ENCODE measurements at regions not wholly inside any gene's neighbourhood (a gene's known extent, or its start where the extent isn't known, plus 50 kb on each side); places are given as distances from the start of the nearest gene placed in this dataset.

GRCh38 chr1:112093372-112093694, 103.9 kb upstream of the KCND3 start:
- TF ChIP-seq CTCF (IDR thresholded peaks at IDR 0.05 in 4 of 5, conservative IDR thresholded peaks at IDR 0.05 in 1 of 5) = no peak
- TF ChIP-seq POLR2A (IDR thresholded peaks at IDR 0.05) = no peak
